Stimulated activated CD4-positive, alpha-beta T cell treated with anti-CD3 and anti-CD28 coated beads, TNF-alpha, amount 100 ng/mL, for 48 hours (primary cell): ENCODE measurements at regions not wholly inside any gene's neighbourhood (a gene's known extent, or its start where the extent isn't known, plus 50 kb on each side); places are given as distances from the start of the nearest gene placed in this dataset.

Source experiments
- DNase-seq, 3 donors: peaks; one replicate each; pipeline ENCODE4 v3.0.0-alpha.2; 2020; ENCODE audit warnings: low read depth in 3 of 3

DNA sequence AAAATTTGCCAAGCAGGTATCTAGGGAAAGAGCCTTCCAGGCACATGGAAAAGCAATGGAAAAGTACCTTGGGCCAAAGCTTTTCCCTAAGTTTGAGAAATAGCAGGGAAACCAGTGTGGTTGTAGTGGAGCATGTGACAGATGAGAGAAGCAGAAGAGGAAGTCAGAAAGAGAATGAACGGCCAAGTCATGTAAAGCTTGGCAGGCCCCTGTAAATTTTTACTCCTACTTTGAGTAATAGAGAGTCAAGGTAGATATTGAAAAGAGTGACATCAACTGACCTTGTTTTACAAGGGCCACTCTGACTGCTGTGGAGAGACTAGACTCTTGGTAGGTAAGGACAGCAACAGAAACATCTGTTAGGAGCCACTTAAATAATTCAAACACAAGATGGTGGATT, 180.9 kb upstream of the PRMT6 start:
- no peak for DNase-seq

DNA sequence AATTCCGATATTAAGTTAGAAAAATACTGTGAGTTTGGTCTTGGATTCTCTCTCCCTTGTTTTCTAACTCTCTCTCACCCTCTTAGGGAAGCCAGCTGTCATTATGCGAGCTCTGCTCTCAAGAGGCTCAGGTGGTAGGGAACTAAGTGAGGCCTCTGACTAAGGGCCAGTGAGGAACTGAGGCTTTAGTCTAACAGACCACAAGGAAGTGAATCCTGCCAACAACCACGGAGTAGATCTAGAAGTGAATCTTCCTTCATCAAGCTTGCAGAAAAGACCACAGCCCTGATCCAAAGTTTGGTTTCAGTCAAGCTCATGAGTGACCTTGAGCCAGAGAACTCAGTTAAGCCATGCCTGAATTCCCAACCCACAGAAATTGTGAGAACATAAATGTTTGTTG, 180.1 kb upstream of the PRMT6 start:
- no peak for DNase-seq

DNA sequence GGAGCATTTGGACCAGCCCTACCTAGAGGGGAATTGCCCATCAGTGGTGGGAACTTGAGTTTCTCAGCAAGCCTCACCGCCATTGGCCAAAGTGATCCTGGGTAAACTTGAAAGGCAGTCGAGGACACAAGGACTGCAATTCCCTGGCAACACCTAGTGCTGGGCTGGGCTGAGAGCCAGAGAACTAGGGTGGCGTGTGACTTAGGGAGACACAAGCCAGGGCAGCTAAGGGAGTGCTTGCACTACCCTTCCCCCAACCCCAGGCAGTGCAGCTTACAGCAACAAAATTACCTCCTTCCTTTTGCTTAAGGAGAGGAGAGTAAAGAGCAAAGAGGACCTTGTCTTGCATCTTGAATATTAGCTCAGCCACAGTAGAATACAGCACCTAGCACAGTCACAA, 176.9 kb upstream of the PRMT6 start:
- no peak for DNase-seq

DNA sequence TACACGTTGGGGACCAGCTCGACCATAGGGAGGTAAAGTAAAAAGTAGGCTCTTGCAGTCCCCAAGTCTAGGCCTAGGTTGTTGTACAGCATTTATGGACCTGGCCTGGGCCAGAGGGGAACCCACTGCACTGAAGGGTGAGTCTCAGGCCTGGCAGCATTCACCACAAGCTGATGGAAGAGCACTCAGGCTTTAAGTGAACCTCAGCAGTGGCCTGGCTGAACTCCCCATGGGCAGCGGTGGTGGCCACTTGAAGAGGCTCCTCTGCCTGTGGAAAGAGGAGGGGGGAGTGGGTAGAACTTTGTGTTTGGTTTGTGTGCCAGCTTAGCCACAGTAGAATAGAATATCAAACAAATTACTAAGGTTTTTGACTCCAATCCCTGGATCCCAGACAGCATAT, 176.2 kb upstream of the PRMT6 start:
- no peak for DNase-seq

DNA sequence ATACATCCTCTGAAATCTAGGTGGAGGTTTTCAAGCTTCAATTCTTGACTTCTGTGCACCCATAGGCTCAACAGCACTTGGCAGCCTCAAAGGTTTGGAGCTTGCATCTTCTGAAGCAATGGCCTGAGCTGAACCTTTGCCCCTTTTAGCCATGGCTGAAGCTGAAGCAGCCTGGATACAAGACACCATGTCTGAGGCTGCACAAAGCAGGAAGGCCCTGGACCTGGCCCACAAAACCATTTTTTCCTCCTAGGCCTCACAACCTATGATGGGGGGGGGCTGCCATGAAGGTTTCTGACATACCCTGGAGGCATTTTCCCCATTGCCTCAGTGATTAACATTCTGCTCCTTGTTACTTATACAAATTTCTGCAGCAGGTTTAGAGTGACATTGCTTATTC, 173.3 kb upstream of the PRMT6 start:
- DNase-seq = no peak

DNA sequence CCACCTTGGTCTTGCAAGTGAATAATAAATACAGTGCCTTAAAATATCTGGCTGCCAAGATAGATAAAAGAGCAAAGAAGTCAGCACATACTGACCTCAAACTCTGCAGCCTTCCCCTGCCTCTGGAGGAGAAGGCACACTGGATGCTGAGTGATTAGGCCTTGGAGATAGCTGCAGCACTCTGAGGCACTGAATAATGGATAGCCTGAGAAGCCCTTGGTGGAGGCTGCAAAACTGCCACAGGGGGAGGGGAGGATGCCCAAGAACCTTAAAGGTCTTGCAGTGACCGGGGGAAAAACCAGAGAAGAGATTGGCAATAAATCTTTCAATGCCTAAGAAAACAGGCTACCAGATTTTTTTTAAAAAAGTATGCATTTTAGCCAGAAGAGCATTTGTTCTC, 167.4 kb upstream of the PRMT6 start:
- DNase-seq = no peak

DNA sequence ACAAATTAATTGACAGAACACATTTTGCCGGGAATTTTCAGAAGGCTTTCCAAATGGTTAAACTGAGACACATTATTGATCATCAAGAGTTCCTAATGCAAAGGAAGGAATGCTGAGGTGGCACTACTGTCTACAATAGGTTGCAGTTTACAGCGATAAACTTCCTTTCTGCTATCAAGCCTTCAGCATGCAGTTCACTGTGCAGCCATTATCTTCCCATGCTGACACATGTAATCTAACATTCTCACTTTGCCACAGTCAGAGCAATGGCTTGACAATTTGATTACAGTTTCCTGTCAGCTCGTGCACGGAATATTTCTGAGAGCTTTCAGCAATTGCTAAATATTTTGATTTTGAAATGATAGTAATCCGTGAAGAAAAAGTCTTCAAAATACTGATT, 166.9 kb upstream of the PRMT6 start:
- DNase-seq = no peak

DNA sequence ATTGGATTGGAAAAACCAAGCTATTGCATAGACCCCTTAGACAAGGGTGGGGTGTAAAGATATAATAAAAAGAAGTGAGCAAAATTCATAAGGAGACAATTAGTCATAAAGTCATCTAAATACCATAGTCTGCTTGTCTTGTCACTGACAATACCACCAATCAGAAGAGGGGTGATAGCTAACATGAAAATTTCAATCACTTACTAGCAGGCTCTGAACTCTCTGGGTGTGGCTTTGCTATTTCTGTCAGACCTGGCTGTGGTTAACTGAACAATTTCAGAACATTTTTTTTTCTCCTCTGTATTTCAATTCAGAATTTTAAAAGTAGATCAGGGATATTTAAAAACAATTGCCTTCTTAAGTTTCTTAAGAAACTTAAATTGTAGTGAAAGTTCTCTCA, 158.5 kb upstream of the PRMT6 start:
- no peak for DNase-seq

DNA sequence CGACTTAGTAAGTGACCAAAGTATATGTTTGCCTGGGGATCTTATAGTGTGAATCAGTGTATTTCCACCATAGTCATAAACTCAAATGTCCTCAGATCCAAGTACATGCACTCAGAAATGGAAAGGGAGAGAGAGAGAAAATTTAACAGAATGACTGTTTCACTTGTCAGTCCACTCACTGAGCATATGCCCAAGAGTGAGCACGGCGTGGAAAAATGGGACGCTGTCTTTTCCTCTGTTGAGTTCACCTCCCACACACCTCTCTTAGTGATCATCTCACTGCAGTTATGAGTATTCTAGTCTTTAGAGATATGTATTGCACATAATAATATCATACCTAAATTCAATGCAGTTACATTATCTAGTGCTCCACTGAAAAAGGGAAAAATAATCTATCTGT, 156.8 kb upstream of the PRMT6 start:
- DNase-seq = no peak

DNA sequence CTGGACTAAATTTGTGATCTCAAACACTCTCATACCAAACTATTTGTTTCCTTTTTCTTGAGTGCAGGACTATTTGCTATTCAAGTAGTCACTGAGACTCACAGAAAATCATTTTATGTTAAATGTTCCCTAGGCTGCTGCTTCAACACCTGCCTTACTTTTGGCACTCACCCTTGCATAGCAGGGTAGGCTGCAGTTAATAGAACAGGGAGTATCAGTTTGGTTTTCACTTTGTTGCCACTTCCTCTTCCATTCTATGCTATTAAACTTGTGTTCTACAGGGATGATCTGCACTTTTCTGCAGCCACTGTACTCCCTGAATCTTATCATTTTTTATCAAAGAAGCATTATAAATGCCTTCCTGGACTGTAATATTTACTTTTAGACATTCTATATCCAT, 148.7 kb upstream of the PRMT6 start:
- no peak for DNase-seq

DNA sequence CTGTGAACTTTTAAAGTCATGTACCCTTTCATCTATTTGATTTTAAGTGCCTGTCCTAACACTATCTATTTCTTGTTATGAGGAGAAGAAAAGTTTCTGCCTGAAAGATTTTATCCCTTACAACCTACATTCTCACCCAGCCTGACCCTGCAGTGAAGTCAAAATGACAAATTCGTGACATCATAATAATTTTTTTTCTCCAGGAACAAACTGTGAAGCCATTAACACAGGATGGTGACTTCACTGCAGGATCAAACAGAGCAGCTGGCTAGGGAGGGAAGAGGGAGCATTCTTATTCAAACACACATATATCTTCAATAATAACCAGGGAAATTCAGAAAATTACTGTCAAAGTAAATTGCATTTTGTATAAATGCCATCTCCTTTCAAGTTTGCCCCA, 147.8 kb upstream of the PRMT6 start:
- DNase-seq = no peak

DNA sequence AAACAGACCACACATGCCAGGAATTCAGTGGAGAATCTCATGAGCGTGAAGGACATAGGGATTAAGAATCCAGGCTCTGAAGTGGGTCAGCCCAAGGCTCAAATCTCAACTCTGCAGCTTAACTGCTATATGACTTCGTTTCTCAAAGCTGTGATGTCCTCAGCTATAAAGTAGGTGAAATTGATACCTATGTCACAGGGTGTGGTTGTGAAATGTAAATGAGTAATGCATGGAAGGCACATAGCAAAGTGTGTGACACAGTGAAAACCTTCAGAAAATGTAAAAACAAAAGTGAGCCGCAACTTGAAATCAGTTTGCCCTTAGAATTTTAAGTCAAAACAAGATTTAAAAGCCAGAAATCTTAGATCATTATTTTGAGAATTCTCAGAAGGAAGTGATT, 145.7 kb upstream of the PRMT6 start:
- no peak for DNase-seq

DNA sequence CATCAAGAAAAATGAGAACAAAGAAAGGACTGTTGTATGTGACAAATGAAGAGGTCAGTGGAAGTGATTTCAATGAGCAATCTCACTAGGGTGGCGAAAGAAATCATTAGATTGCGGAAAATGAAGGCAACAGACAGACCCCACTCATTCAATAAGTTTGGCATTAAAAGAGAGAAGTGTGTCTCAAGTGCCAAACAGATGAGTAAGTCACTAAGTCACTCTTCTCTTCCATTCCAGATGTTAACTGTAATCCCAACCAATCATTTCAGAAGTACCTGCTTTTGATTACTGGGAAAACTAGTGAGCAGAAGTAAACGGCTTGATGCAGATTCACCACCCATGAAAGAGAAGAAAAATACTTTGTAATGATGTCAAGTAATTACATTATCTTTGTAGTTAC, 144.3 kb upstream of the PRMT6 start:
- DNase-seq = no peak

DNA sequence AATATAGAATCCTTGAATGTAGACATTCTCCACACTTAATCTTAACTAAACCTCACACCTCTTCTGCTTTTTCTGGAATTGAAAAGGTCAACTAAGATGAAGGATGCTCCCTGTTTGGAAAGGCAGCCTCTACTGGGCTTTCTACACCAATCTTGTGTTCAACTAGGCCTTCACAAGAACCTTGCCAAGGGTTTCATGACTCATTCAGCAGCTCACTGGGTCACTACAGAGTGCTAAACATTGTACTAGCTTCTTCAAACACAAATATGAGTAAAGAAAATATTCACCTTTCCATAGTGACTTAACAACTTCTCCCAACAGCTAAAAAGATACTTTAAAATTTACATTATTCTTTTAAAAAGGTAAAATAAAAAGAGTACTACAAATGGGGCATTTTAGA, 135.3 kb upstream of the PRMT6 start:
- no peak for DNase-seq

DNA sequence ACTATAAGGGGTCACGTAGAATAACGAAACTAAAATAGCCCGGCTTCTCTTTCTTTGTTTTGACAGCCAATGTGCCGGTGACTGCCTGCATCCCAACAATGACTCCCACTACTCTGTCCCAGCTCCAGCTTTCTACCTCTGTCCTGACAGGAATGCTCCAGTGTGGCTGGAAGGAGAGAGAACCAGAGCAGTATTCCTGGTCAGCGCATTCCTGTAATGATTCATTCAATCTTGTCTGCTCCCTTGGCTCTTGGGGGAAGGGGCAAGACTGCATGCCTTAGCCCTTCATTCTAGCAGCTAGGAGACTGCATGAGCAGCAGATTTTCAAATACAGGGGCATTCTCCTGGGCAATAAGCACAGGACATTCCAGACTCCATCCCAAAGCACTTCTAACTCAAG, 132.1 kb upstream of the PRMT6 start:
- no peak for DNase-seq

DNA sequence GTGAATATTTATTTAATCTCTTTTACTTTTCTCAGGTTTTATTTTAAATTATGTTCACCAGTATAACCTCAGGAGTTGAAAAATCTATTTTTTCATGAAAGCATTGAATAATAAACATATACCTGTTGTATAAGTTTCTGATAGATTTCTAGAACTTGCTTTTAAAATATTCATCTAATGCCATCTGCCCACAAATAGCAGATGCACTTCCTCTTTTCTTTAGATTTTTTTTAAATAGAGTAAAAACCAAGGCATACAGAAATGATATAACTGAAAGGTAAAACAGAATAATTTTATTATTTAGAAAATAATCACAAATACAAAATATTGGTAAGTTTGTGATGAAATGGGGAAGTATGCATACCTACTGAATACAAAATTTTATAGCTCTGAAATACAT, 130.7 kb upstream of the PRMT6 start:
- no peak for DNase-seq

DNA sequence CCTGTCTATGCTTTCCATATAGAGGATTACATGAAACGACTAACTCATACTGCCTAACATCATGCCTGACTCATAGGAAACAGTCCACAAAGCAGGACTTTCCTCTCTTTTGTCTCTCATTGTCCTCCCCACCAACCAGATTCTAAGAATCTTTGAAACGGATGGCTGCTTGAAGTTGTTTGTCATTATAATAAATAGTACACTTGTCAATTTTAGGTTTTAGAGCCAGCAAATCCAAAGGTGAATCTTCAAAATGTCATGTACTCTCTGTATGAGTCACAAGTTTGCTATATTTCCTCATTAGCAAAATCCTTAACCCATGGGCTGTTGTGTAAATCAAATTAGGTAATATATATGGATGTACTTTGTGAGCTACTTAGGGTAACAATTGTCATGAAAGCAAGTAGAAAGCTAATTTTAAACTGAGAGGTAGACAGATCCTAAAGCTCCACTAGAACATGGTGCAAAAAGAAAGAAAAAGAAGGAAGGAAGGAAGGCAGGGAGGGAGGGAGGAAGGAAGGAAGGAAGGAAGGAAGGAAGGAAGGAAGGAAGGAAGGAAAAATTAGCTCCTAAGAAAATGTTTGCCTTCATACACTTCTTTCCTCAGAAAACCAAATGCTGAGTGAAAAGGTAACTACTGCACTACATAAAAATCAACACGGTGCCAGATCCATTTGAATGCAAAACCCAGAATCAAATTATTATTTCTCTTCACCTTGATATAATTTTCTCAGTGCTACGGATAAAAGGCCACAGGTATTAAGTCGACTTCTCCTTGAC, 129.5 kb upstream of the PRMT6 start:
- no peak for DNase-seq

DNA sequence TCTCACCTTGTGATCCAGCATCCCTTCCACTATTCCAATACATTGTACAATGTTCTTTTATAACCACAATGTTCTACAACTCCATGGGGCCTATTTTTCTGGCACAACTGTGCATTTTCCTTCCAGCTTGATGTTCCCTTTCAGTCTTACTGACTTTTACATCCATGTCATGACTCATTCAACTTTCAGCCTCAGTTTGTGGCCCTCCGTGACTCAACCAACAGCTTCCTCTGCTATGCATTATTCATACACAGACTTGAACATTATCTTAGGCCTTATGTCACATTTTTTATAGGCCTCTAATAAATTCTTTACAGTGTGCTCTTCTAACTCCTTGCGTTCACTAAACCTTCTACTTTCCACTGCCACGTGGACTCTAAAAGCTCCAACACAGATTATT, 119.4 kb upstream of the PRMT6 start:
- DNase-seq = no peak

DNA sequence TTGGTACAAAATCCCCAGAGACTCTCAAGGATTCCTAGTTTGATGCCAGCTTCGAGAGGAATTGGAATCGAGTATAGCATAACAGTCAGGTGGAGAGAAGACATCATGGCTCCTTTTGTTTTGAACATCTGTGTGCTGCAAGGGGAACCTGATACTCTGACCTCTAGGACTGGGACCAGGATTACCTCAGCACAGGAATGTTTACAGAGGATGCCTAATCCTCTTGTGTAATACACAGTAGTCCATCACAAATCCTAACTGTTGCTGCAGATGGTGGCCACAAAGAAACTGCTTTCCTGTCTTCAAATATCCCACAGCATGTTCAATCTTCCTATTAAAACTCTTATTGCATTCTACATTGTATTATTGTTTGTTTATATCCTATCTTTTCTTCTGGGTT, 111.8 kb upstream of the PRMT6 start:
- DNase-seq = no peak

DNA sequence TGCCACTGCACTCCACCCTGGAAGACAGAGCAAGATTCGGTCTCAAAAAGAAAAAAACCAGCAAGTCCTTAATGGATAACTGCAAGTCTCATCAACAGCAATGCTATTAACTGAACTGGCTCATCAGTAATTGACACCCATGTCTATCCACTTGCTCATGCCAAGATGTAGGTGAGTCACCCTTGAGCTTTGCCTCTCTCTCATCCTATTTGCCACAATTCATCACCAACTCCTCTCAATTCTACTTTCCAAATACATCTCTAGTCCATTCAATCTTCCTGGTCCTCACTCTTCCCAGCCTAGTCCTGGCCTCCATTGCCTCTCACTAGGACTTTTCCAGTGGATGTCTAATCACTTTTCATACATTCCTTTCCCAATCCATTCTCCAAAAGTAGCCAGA, 103.7 kb upstream of the PRMT6 start:
- no peak for DNase-seq

DNA sequence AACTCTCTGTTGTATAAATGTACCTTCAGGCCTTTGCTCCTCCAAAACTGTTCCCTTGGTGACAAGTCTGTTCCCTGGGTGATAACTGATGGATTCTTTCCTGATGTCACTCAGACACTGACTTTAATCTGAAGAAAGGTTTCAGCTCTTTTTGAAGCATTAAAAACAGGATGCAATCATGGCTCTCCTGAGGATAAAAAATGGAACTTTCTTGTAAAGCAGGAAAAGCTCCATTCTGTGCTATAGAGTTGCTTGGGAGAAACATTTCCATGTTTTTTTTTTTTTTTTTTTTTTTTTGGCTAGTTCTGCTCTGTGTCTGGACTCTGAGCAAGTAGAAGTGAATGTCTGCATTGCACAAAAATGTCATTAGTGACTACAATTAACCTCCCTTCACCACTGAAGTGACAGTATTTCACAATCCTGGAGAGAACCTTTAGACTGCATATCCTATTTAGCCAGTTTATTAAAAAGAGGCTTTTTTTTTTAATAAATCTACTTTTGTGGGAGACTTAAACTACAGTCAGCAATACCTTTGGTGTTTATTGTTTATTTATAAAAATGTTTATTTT, 101.7 kb upstream of the PRMT6 start:
- no peak for DNase-seq

DNA sequence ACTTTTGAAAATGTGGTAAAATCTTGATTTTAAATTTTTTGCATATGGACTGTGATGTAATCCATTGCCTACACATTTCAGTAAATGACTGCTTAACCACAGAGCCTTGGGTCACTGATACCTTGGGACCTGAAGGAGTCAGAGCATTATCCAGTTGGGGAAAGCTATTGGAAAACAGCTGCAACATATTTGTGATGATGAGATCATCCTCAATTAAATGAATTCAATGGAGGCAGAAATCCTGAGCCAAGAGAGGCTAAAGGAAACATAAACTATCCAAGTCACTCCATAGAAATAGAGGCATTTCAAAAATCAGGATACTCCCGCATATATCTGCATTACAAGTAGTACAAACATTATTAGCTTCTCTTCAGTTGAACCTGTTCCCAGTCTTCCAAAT, 99.8 kb upstream of the PRMT6 start:
- no peak for DNase-seq

DNA sequence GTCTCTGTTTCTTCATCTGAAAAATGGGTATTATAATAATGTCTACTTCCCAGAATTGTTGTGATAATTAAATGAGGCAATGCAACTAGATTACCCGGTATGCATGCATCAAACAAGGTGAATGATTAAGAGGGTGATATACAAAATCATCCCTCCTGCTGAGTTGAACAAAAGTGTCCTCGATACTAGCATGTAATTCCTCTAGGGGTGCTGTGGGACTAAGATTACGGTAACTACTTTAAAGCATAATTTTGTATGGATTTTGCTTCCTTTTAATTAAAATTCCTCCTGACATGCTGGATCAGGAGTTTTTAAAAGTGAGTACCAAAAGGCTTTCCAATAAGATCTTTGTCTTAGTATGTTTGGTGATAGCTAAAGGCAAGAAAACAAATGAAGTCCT, 98.7 kb upstream of the PRMT6 start:
- DNase-seq = no peak

DNA sequence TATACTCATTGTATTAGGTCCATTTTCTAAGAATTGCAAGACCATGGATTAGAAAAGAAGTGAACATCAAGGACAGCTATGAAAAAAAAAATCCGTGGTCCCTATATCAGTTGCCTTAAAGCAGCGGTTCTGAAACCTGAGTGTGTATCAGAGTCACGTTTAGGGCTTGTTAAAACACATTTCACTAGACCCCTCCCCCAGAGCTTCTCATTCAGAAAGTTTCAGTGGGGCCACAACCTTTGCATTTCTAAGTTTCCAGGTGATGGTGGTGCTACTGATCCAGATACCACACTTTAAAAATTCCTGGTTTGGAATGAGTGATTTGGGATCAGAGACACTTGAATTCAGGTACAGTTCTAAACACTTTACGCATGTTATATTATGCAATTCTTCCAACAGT, 96.1 kb upstream of the PRMT6 start:
- DNase-seq = no peak
